Vagina (tissue), 2 donors: ENCODE measurements at regions not wholly inside any gene's neighbourhood (a gene's known extent, or its start where the extent isn't known, plus 50 kb on each side); places are given as distances from the start of the nearest gene placed in this dataset.

Source experiments
- DNase-seq, 2 donors: peaks; one replicate each; pipeline ENCODE4 v3.0.0-alpha.2; 2017; ENCODE audit errors: extremely low spot score in 2 of 2
- H3K27ac ChIP-seq: fragments of 200-600 bp; sonication (generic); one replicate; pipeline ENCODE4 v1.5.1; 2019
- H3K27me3 ChIP-seq: fragments of 200-600 bp; sonication (generic); one replicate; pipeline ENCODE4 v1.5.1; 2019
- H3K36me3 ChIP-seq, 2 donors: fragments of 200-600 bp; sonication (generic); one replicate each; pipeline ENCODE4 v1.5.1; 2017 to 2019
- H3K4me1 ChIP-seq: fragments of 200-600 bp; sonication (generic); one replicate; pipeline ENCODE4 v1.5.1; 2019
- H3K4me3 ChIP-seq, 2 donors: fragments of 200-600 bp; sonication (generic); 1 replicate in 1 of 2; 2 replicates in 1 of 2; pipeline ENCODE4 v1.5.1; 2016 to 2019
- H3K9me3 ChIP-seq: fragments of 200-600 bp; sonication (generic); one replicate; pipeline ENCODE4 v1.5.1; 2019
- POLR2A ChIP-seq, 2 donors: fragments of 450-650 bp; IDR thresholded peaks; one replicate each; pipeline ENCODE4 v1.6.1; 2017; ENCODE audit warnings: antibody characterized with exemption in 2 of 2, mild to moderate bottlenecking in 2 of 2, moderate library complexity in 2 of 2
- POLR2AphosphoS5 ChIP-seq, 2 donors: sonication (generic); formaldehyde crosslinking; IDR thresholded peaks; one replicate each; pipeline ENCODE4 v1.9.0; 2017; ENCODE audit warnings: antibody characterized with exemption in 2 of 2, mild to moderate bottlenecking in 2 of 2, low read depth in 1 of 2; ENCODE audit not compliant: insufficient read depth in 1 of 2
- intact Hi-C: fragments of 100-400 bp; cut with DNase I; formaldehyde crosslinking; loops from one replicate; pipeline ENCODE4 v1.15.1; 2023
- TF ChIP-seq, protein P1 (sequence below), 3 experiments: fragments of 450-650 bp in 2 of 3; fragments of 200-600 bp in 1 of 3; sonication (generic) in 1 of 3; IDR thresholded peaks; one replicate each; pipeline ENCODE4 v1.5.1; 2017 to 2019; ENCODE audit warnings: antibody characterized with exemption in 3 of 3, mild to moderate bottlenecking in 2 of 3, moderate library complexity in 2 of 3

DNA sequence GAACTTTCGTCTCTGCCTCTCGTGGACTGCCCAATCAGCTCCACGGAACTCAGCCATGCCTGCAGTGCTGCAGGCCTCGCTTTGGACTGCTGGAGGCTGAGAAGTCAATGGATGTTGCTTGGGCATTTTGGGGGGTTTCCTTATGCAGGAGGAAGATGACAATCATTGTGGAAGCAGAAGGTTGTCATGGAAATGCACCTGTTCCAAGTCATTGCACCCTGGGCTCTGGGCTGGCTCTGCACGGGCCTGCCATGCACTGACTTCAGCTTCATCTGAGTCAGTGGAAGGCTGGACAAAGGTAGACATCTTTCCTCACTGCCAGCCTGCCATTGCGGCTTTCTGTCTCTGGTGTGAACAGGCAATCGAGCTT is 217.3 kb downstream of the RPS24 start:
- no peaks in the 10 kb centered on the region for H3K9me3 ChIP-seq
- H3K4me3 ChIP-seq = no peak overlapping the region
- H3K4me1 ChIP-seq = peaks cover 1% of the 10 kb centered on the region
- no peak overlapping the region for H3K27ac ChIP-seq
- intact Hi-C loops = no loop called here
- no peaks in the 10 kb centered on the region for H3K36me3 ChIP-seq
- no peaks in the 10 kb centered on the region for H3K27me3 ChIP-seq
- TF ChIP-seq, protein P1, sequence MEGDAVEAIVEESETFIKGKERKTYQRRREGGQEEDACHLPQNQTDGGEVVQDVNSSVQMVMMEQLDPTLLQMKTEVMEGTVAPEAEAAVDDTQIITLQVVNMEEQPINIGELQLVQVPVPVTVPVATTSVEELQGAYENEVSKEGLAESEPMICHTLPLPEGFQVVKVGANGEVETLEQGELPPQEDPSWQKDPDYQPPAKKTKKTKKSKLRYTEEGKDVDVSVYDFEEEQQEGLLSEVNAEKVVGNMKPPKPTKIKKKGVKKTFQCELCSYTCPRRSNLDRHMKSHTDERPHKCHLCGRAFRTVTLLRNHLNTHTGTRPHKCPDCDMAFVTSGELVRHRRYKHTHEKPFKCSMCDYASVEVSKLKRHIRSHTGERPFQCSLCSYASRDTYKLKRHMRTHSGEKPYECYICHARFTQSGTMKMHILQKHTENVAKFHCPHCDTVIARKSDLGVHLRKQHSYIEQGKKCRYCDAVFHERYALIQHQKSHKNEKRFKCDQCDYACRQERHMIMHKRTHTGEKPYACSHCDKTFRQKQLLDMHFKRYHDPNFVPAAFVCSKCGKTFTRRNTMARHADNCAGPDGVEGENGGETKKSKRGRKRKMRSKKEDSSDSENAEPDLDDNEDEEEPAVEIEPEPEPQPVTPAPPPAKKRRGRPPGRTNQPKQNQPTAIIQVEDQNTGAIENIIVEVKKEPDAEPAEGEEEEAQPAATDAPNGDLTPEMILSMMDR (IDR thresholded peaks at IDR 0.05) = no peak
- TF ChIP-seq POLR2AphosphoS5 (IDR thresholded peaks at IDR 0.05; ENCODE audit: insufficient read depth in 1 of 2, low read depth in 1 of 2) = no peak
- no peak for TF ChIP-seq POLR2A (IDR thresholded peaks at IDR 0.05)
- no peak for DNase-seq

DNA sequence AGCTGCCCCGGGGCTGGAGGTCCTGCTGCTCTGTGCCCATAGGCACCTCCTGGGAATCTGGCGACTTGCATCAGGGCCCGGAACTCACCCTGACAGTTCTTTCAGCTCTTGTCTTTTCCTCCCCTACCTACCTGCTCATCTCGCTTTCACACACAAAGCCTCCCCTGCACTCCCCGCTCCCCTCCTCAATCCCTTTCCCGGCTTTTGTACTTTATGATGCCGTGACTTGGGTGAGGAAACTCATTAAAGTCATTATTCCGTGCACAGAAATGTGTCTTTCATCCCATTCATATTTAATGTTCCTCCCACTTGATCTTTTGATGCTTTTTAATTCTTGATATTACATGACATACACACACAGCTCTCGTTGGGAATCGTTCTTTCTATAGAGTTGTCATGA is 218.6 kb downstream of the RPS24 start:
- TF ChIP-seq POLR2A (IDR thresholded peaks at IDR 0.05) (no peak), POLR2AphosphoS5 (IDR thresholded peaks at IDR 0.05; ENCODE audit: insufficient read depth in 1 of 2, low read depth in 1 of 2) (no peak)
- TF ChIP-seq, protein P1 (IDR thresholded peaks at IDR 0.05) = no peak
- no peak overlapping the region for H3K27ac ChIP-seq
- DNase-seq = no peak
- H3K4me1 ChIP-seq = peaks cover 6% of the 10 kb centered on the region
- H3K36me3 ChIP-seq = no peaks in the 10 kb centered on the region
- H3K27me3 ChIP-seq = no peaks in the 10 kb centered on the region
- H3K9me3 ChIP-seq = no peaks in the 10 kb centered on the region
- intact Hi-C loops = no loop called here
- H3K4me3 ChIP-seq = no peak overlapping the region

DNA sequence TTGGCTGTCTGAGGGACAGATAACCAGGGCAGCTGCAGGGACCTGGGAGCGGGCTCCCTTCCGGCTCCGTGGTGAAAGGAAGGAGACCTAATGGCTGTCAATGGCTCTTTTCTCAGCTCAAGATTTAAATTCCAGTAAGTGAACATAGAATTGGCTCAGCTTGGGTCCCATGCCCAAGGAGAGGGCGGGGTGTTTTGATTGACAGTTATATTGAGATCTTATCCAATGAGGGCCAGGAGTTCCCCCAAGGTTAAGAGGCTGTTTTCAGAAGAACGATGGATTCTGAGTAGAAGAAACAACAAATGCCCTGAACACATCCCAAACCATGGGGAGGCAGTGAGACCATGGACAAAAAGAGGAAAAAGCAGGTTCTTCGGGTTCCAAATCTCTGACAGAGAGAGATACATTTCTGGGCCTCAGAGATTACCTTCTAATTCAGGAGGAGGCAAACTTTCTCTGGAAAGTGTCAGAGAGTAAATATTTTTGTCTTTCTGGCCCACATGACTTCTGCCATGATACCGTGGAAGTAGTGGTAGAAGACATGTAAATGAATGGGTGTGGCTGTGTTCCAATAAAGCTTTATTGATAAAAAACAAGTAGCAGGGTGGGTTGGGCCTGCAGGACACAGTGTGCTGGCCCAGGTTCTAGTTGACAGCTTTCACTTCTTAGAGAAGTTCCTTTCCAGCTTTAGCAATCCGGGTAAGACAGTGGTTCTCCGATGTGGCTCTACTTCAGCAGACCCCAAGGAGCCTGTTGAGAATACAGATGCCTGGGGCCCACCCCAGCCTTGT is 219.6 kb downstream of the RPS24 start:
- DNase-seq = no peak
- peaks cover 6% of the 10 kb centered on the region for H3K4me1 ChIP-seq
- no peak overlapping the region for H3K4me3 ChIP-seq
- H3K9me3 ChIP-seq = no peaks in the 10 kb centered on the region
- TF ChIP-seq, protein P1 (IDR thresholded peaks at IDR 0.05) = no peak
- TF ChIP-seq POLR2AphosphoS5 (IDR thresholded peaks at IDR 0.05; ENCODE audit: insufficient read depth in 1 of 2, low read depth in 1 of 2) (no peak), POLR2A (IDR thresholded peaks at IDR 0.05) (no peak)
- intact Hi-C loops = no loop called here
- H3K27ac ChIP-seq = no peak overlapping the region
- H3K36me3 ChIP-seq = no peaks in the 10 kb centered on the region
- no peaks in the 10 kb centered on the region for H3K27me3 ChIP-seq

DNA sequence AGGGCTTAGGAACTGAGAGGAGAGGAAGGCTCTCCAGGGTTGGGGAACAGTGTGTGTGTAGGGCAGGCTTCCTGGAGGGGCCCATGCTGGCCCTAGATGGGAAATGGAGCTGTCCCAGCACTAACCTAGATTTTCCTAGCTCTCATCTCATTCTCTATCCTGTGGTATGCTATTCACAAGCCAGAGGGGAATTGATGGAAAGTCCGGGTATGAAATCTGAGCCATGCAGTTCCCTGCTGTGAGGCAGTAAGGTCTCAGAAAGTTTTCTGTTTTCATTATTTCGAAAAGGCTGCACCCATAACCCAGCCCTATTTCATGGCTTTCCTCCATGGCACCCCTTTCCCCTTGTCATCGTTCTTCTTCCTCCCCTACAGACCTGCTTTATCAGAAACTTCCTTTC is 220.3 kb downstream of the RPS24 start:
- Histone ChIP-seq H3K4me3 (no peak overlapping the region), H3K27ac (no peak overlapping the region), H3K9me3 (no peaks in the 10 kb centered on the region), H3K36me3 (no peaks in the 10 kb centered on the region), H3K4me1 (peaks cover 6% of the 10 kb centered on the region), H3K27me3 (no peaks in the 10 kb centered on the region)
- TF ChIP-seq, protein P1 (IDR thresholded peaks at IDR 0.05) = no peak
- no peak for TF ChIP-seq POLR2AphosphoS5 (IDR thresholded peaks at IDR 0.05; ENCODE audit: insufficient read depth in 1 of 2, low read depth in 1 of 2)
- TF ChIP-seq POLR2A (IDR thresholded peaks at IDR 0.05) = no peak
- intact Hi-C loops = no loop called here
- DNase-seq = no peak

DNA sequence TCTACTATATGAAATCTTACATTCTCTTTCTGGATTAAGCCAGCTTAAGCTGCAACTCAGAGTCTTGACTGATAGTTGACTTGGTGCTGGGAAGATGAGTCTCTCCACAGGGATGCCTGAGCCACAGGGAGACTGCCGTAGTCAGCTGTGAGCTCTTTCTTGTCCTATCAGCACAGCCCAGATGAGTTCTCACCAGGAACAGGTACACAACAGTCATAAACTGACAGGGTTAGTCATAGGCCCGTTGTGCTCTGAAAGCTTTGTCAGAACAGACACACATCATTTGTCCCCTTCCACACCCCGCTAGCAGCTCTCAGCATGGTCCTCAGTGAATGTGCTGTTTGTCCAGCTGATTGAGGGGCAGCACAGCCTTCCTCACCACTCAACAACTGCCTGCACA is 221.6 kb downstream of the RPS24 start:
- Histone ChIP-seq H3K4me1 (peaks cover 6% of the 10 kb centered on the region), H3K27me3 (no peaks in the 10 kb centered on the region), H3K27ac (no peak overlapping the region), H3K36me3 (no peaks in the 10 kb centered on the region), H3K4me3 (no peak overlapping the region), H3K9me3 (no peaks in the 10 kb centered on the region)
- no peak for TF ChIP-seq POLR2A (IDR thresholded peaks at IDR 0.05)
- TF ChIP-seq, protein P1 (IDR thresholded peaks at IDR 0.05) = no peak
- TF ChIP-seq POLR2AphosphoS5 (IDR thresholded peaks at IDR 0.05; ENCODE audit: insufficient read depth in 1 of 2, low read depth in 1 of 2) = no peak
- intact Hi-C loops = no loop called here
- no peak for DNase-seq
